ENCODE measurements at regions not wholly inside any gene's neighbourhood (a gene's known extent, or its start where the extent isn't known, plus 50 kb on each side); places are given as distances from the start of the nearest gene placed in this dataset.

DNA sequence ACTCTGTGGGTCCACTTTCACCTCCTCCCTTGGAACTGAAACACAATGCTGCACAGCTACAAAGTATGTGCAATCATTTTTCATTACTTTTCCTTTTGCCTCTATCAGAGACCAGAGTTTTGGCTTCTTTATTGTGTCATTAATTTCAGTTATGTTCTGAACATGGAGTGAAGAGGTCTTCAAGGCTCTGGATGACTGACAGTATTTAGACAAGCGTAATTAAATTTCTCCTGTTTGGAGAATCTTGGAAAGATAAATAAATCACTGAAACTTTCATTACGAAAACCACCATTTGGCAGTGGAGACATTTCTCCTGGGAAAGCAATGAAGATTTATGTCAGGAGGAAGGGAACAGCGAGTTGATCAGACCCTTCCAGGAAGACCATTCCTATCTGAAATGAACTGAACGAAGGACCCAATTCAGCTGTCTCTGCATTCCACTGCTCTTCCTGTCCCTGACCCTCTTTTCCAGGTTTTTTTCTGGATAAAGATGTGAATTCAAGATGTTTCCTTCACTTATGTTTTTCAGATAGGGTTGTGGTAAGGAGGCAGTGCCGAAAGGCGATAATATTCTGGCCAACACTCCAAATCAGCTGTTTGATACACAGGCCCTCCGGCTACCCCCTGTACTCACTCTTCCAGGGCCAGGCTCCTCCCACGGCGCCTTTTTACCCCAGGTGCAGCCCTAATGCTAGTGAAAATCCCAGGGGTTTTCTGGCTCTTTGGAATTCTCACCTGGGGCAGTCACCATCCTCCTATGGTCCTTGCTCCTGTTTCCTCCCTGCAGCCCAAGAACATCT, 77.2 kb upstream of the OSMR start:
- TF ChIP-seq NANOG (IDR thresholded peaks at IDR 0.05; ENCODE audit: insufficient read depth, low read depth, low read length, poor library complexity, severe bottlenecking) (no peak), TAF1 (IDR thresholded peaks at IDR 0.05; ENCODE audit: low read depth, low read length) (no peak), RAD21 (IDR thresholded peaks at IDR 0.05 in 1 of 2, conservative IDR thresholded peaks at IDR 0.05 in 1 of 2; ENCODE audit: low read depth in 2 of 2, low read length in 2 of 2) (no peak), POLR2A (IDR thresholded peaks at IDR 0.05; ENCODE audit: control extremely low read depth in 1 of 2, low read depth in 2 of 2, low read length in 2 of 2) (no peak), SP1 (IDR thresholded peaks at IDR 0.05; ENCODE audit: low read depth, low read length) (no peak), ASH2L (IDR thresholded peaks at IDR 0.05; ENCODE audit: low read length) (no peak), POLR2AphosphoS5 (IDR thresholded peaks at IDR 0.05; ENCODE audit: low read depth, low read length) (no peak), ZNF274 (IDR thresholded peaks at IDR 0.05; ENCODE audit: borderline replicate concordance, extremely low read depth, low read length) (no peak)
- TF ChIP-seq, protein P1, sequence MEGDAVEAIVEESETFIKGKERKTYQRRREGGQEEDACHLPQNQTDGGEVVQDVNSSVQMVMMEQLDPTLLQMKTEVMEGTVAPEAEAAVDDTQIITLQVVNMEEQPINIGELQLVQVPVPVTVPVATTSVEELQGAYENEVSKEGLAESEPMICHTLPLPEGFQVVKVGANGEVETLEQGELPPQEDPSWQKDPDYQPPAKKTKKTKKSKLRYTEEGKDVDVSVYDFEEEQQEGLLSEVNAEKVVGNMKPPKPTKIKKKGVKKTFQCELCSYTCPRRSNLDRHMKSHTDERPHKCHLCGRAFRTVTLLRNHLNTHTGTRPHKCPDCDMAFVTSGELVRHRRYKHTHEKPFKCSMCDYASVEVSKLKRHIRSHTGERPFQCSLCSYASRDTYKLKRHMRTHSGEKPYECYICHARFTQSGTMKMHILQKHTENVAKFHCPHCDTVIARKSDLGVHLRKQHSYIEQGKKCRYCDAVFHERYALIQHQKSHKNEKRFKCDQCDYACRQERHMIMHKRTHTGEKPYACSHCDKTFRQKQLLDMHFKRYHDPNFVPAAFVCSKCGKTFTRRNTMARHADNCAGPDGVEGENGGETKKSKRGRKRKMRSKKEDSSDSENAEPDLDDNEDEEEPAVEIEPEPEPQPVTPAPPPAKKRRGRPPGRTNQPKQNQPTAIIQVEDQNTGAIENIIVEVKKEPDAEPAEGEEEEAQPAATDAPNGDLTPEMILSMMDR (IDR thresholded peaks at IDR 0.05; ENCODE audit: control extremely low read depth in 1 of 3, insufficient read depth in 1 of 3, low read depth in 1 of 3, low read length in 3 of 3): no peak
- TF ChIP-seq, protein P2, sequence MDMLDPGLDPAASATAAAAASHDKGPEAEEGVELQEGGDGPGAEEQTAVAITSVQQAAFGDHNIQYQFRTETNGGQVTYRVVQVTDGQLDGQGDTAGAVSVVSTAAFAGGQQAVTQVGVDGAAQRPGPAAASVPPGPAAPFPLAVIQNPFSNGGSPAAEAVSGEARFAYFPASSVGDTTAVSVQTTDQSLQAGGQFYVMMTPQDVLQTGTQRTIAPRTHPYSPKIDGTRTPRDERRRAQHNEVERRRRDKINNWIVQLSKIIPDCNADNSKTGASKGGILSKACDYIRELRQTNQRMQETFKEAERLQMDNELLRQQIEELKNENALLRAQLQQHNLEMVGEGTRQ (IDR thresholded peaks at IDR 0.05; ENCODE audit: low read length): no peak

All from H1 (cell line).